HCT116 (cell line): ENCODE measurements at regions not wholly inside any gene's neighbourhood (a gene's known extent, or its start where the extent isn't known, plus 50 kb on each side); places are given as distances from the start of the nearest gene placed in this dataset.

Experiments
- ATAC-seq: fragments of 200-7000 bp; cut with Tn5 transposase; 2 replicates; pipeline ENCODE4 v1.9.1; 2020; ENCODE audit warnings: mild to moderate bottlenecking, moderate library complexity
- BruUV-seq: library from RNA; stranded (reverse); fragments of 400-500 nt; replicated peaks from 2 replicates; lab custom pipeline; 2021; lab: Mats Ljungman, UMichigan
- CTCF ChIA-PET: fragments of 300-600 bp; sonication (Branson Sonifier 250); formaldehyde crosslinking; loops from one replicate; lab custom pipeline; 2021; ENCODE audit warnings: antibody characterized with exemption; lab: Charles Lee
- POLR2A ChIA-PET: fragments of 300-600, 350-600 bp; sonication (Branson Sonifier 250); formaldehyde crosslinking; loops from one replicate; lab custom pipeline; 2021; ENCODE audit warnings: antibody characterized with exemption; lab: Charles Lee
- RAD21 ChIA-PET, 2 experiments: fragments of 300-600 bp; sonication (Branson Sonifier 250); formaldehyde crosslinking; loops; one replicate each; lab custom pipeline; 2023; ENCODE audit warnings: low total read pairs in 2 of 2; ENCODE audit not compliant: uncharacterized antibody in 2 of 2, unreplicated experiment in 2 of 2, low non-redundant PET in 1 of 2; lab: Charles Lee
- DNase-seq: peaks from one replicate; pipeline ENCODE4 v3.0.0-alpha.2; 2010; ENCODE audit warnings: low read depth, low spot score
- H2AFZ ChIP-seq: fragments of 200-600 bp; shearing (Covaris generic), sonication (generic); 2 replicates; pipeline ENCODE4 v1.6.1; 2017; ENCODE audit warnings: low read depth, mixed run types, mixed read lengths, antibody characterized with exemption, low read length; ENCODE audit not compliant: poor library complexity, severe bottlenecking
- H3K27ac ChIP-seq: 2 replicates; pipeline ENCODE4 v1.5.1; 2012; ENCODE audit warnings: low read depth, low read length
- H3K27me3 ChIP-seq: fragments of 200-600 bp; sonication (generic); 2 replicates; pipeline ENCODE4 v1.6.1; 2016; ENCODE audit warnings: mixed run types, low read length, mixed read lengths; ENCODE audit not compliant: insufficient read depth
- H3K36me3 ChIP-seq, 2 experiments: fragments of 200-500 bp in 1 of 2; fragments of 200-600 bp in 1 of 2; sonication (Bioruptor generic) in 1 of 2; sonication (generic) in 1 of 2; 2 replicates each; pipeline versions ENCODE4 v1.5.1 to v1.6.1; 2014 to 2016; ENCODE audit warnings: low read length in 2 of 2, inconsistent platforms in 1 of 2, mixed read lengths in 1 of 2, mixed run types in 1 of 2; ENCODE audit not compliant: insufficient read depth in 2 of 2, control insufficient read depth in 1 of 2
- H3K4me1 ChIP-seq, 2 experiments: fragments of 200-600 bp in 1 of 2; sonication (generic) in 1 of 2; 2 replicates each; pipeline versions ENCODE4 v1.5.1 to v1.6.1; 2012 to 2017; ENCODE audit warnings: low read length in 2 of 2, inconsistent platforms in 1 of 2, mild to moderate bottlenecking in 1 of 2, mixed read lengths in 1 of 2, mixed run types in 1 of 2, moderate library complexity in 1 of 2; ENCODE audit not compliant: insufficient read depth in 2 of 2, control insufficient read depth in 1 of 2
- H3K4me2 ChIP-seq: fragments of 200-600 bp; sonication (generic); 2 replicates; pipeline ENCODE4 v1.6.1; 2017; ENCODE audit warnings: mixed run types, low read length, mixed read lengths
- H3K4me3 ChIP-seq, 2 experiments: fragments of 200-600 bp in 1 of 2; sonication (generic) in 1 of 2; replicated peaks in 1 of 2; 2 replicates each; pipeline ENCODE4 v1.5.1; 2011 to 2016; ENCODE audit warnings: low read length in 2 of 2, control low read depth in 1 of 2, low read depth in 1 of 2, mild to moderate bottlenecking in 1 of 2, mixed read lengths in 1 of 2, mixed run types in 1 of 2
- H3K79me2 ChIP-seq: fragments of 200-600 bp; sonication (generic); 2 replicates; pipeline ENCODE4 v1.6.1; 2017; ENCODE audit warnings: mild to moderate bottlenecking, mixed run types, low read length, moderate library complexity, mixed read lengths; ENCODE audit not compliant: insufficient read depth
- H3K9ac ChIP-seq: fragments of 200-600 bp; sonication (generic); 2 replicates; pipeline ENCODE4 v1.6.1; 2016; ENCODE audit warnings: low read length, mixed read lengths
- H3K9me2 ChIP-seq: fragments of 200-600 bp; sonication (generic), shearing (Covaris generic); 2 replicates; pipeline ENCODE4 v1.6.1; 2017; ENCODE audit warnings: mixed run types, mild to moderate bottlenecking, moderate library complexity; ENCODE audit not compliant: insufficient read depth
- H3K9me3 ChIP-seq, 2 experiments: fragments of 200-500 bp in 1 of 2; fragments of 200-600 bp in 1 of 2; sonication (Bioruptor generic) in 1 of 2; sonication (generic) in 1 of 2; 2 replicates each; pipeline ENCODE4 v1.6.1; 2014 to 2017; ENCODE audit warnings: low read length in 2 of 2, mixed read lengths in 2 of 2, inconsistent platforms in 1 of 2, low read depth in 1 of 2, mild to moderate bottlenecking in 1 of 2, mixed run types in 1 of 2, moderate library complexity in 1 of 2; ENCODE audit not compliant: control insufficient read depth in 1 of 2, insufficient read depth in 1 of 2
- H4K20me1 ChIP-seq: fragments of 200-600 bp; sonication (generic), shearing (Covaris generic); 2 replicates; pipeline ENCODE4 v1.6.1; 2017; ENCODE audit warnings: mixed run types, mild to moderate bottlenecking, moderate library complexity; ENCODE audit not compliant: insufficient read depth
- ATF3 ChIP-seq: IDR thresholded peaks from 2 replicates; pipeline ENCODE4 v1.6.1; 2012
- CBX3 ChIP-seq: IDR thresholded peaks from 2 replicates; pipeline ENCODE4 v1.6.1; 2012; ENCODE audit warnings: low read depth
- CEBPB ChIP-seq: IDR thresholded peaks from 2 replicates; pipeline ENCODE4 v1.6.1; 2012; ENCODE audit warnings: low read depth
- EZH2 ChIP-seq: fragments of 200-600 bp; sonication (generic); IDR thresholded peaks from 2 replicates; pipeline ENCODE4 v1.6.1; 2017; ENCODE audit warnings: antibody characterized with exemption, mixed run types
- EZH2phosphoT487 ChIP-seq: fragments of 200-600 bp; IDR thresholded peaks from 2 replicates; pipeline ENCODE4 v1.6.1; 2018; ENCODE audit warnings: antibody characterized with exemption, borderline replicate concordance
- FOSL1 ChIP-seq: IDR thresholded peaks from 2 replicates; pipeline ENCODE4 v1.6.1; 2012; ENCODE audit warnings: low read depth
- JUND ChIP-seq: IDR thresholded peaks from 2 replicates; pipeline ENCODE4 v1.6.1; 2012
- MAX ChIP-seq: IDR thresholded peaks from 2 replicates; pipeline ENCODE4 v1.6.1; 2012
- RAD21 ChIP-seq: IDR thresholded peaks from 2 replicates; pipeline ENCODE4 v1.6.1; 2012; ENCODE audit warnings: low read depth, mild to moderate bottlenecking
- REST ChIP-seq: IDR thresholded peaks from 2 replicates; pipeline ENCODE4 v1.6.1; 2012; ENCODE audit warnings: low read depth
- SIN3A ChIP-seq: IDR thresholded peaks from 2 replicates; pipeline ENCODE4 v1.6.1; 2012; ENCODE audit warnings: low read depth
- TCF7L2 ChIP-seq: IDR thresholded peaks from 2 replicates; pipeline ENCODE4 v1.7.0; 2011; ENCODE audit warnings: borderline replicate concordance, inconsistent platforms; ENCODE audit not compliant: insufficient read depth, insufficient read length; ENCODE audit errors: extremely low read depth
- YY1 ChIP-seq: IDR thresholded peaks from 2 replicates; pipeline ENCODE4 v1.6.1; 2011; ENCODE audit warnings: low read length, low read depth, moderate library complexity, mild to moderate bottlenecking; ENCODE audit not compliant: insufficient replicate concordance; ENCODE audit errors: extremely low read depth
- ZNF274 ChIP-seq: fragments of 200-500 bp; sonication (Bioruptor generic); IDR thresholded peaks from 2 replicates; pipeline ENCODE4 v1.6.1; 2014; ENCODE audit warnings: mild to moderate bottlenecking, low read depth, low read length, inconsistent platforms
- intact Hi-C: fragments of 100-400 bp; cut with micrococcal nuclease; formaldehyde crosslinking; loops from 2 replicates; pipeline ENCODE4 v1.10.0; 2022
- TF ChIP-seq, protein P1 (sequence below): IDR thresholded peaks from 2 replicates; pipeline ENCODE4 v1.6.1; 2011; ENCODE audit warnings: mild to moderate bottlenecking, low read length, moderate library complexity; ENCODE audit not compliant: insufficient replicate concordance; ENCODE audit errors: extremely low read depth

- ATAC-seq (no peak), DNase-seq (no peak)
- H3K27me3 ChIP-seq: peaks cover 10% of the 10 kb centered on the region; the same call in 1 of the 2 replicates
- H3K4me1 ChIP-seq: no peaks in the 10 kb centered on the region
- no peaks in the 10 kb centered on the region for H3K79me2 ChIP-seq
- intact Hi-C loops: no loop called here
- ChIA-PET RAD21 (no interaction called here), CTCF (no interaction called here), POLR2A (no interaction called here)
- peaks cover 13% of the 10 kb centered on the region in 2 experiments; a peak in 2 of 4 replicates for H3K9me3 ChIP-seq
- H3K9ac ChIP-seq: no peak overlapping the region
- TF ChIP-seq TCF7L2 (no peak), CBX3 (no peak), CEBPB (no peak), FOSL1 (no peak), YY1 (no peak), EZH2 (no peak), JUND (no peak)
- TF ChIP-seq, protein P1, sequence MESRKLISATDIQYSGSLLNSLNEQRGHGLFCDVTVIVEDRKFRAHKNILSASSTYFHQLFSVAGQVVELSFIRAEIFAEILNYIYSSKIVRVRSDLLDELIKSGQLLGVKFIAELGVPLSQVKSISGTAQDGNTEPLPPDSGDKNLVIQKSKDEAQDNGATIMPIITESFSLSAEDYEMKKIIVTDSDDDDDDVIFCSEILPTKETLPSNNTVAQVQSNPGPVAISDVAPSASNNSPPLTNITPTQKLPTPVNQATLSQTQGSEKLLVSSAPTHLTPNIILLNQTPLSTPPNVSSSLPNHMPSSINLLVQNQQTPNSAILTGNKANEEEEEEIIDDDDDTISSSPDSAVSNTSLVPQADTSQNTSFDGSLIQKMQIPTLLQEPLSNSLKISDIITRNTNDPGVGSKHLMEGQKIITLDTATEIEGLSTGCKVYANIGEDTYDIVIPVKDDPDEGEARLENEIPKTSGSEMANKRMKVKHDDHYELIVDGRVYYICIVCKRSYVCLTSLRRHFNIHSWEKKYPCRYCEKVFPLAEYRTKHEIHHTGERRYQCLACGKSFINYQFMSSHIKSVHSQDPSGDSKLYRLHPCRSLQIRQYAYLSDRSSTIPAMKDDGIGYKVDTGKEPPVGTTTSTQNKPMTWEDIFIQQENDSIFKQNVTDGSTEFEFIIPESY: no peak
- TF ChIP-seq, all 23 proteins: peak for 0
- Histone ChIP-seq H3K36me3 (no peaks in the 10 kb centered on the region), H3K4me2 (no peak overlapping the region), H2AFZ (no peak overlapping the region), H4K20me1 (no peaks in the 10 kb centered on the region), H3K9me2 (no peaks in the 10 kb centered on the region), H3K4me3 (no peak overlapping the region), H3K27ac (no peak overlapping the region)
- no TSS peak for BruUV-seq
These were observed 253.4 kb downstream of the TEX29 start for GRCh38 chr13:111573801-111574200.

DNA sequence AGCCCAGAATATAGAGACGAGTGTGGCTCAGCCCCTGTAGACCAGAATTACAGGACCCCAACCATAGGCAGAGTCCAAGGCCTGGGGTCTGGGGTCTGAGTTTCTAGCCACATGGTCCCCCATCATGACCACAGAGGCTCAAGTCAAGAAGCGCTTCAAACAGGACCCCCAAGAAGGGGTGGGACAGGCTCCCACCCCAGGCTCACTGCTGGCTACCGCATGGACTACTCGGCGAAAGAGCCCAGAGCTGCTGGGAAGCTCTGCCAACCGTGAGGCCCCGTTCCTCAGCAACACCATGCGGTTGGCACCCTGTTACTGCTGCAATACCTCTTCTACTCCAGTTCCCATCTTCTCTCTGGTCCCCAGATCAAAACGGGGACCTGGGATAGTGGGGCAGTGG is 254.8 kb downstream of the TEX29 start:
- Histone ChIP-seq H3K4me1 (no peaks in the 10 kb centered on the region), H3K9me2 (no peaks in the 10 kb centered on the region), H3K27me3 (no peaks in the 10 kb centered on the region), H3K9ac (no peak overlapping the region), H3K27ac (no peak overlapping the region), H3K9me3 (peaks cover 13% of the 10 kb centered on the region in 2 experiments; a peak in 2 of 4 replicates), H3K36me3 (no peaks in the 10 kb centered on the region), H3K4me3 (no peak overlapping the region), H3K79me2 (no peaks in the 10 kb centered on the region), H4K20me1 (no peaks in the 10 kb centered on the region), H3K4me2 (no peak overlapping the region), H2AFZ (no peak overlapping the region)
- no peak for DNase-seq
- intact Hi-C loops: no loop called here
- RAD21 ChIA-PET: no interaction called here
- CTCF ChIA-PET: no interaction called here
- POLR2A ChIA-PET: no interaction called here
- no peak for ATAC-seq
- BruUV-seq: no TSS peak
- TF ChIP-seq EZH2 (no peak), ATF3 (no peak), CBX3 (no peak), TCF7L2 (no peak), YY1 (no peak), ZNF274 (no peak), SIN3A (no peak), JUND (no peak), REST (no peak), EZH2phosphoT487 (no peak), MAX (no peak), RAD21 (no peak)
